HG03565 (cell line): ENCODE measurements at regions not wholly inside any gene's neighbourhood (a gene's known extent, or its start where the extent isn't known, plus 50 kb on each side); places are given as distances from the start of the nearest gene placed in this dataset.
"Not testable (repeated sequence)": the region's sequence is repeated elsewhere in the genome, so short reads cannot be mapped to it uniquely, and the experiment has no call there.

Experiments used
- ATAC-seq: cut with Tn5 transposase; IDR thresholded peaks from one replicate; pipeline ENCODE4 v1.9.1; 2021; ENCODE audit warnings: mild to moderate bottlenecking, moderate library complexity; ENCODE audit not compliant: unreplicated experiment

DNA sequence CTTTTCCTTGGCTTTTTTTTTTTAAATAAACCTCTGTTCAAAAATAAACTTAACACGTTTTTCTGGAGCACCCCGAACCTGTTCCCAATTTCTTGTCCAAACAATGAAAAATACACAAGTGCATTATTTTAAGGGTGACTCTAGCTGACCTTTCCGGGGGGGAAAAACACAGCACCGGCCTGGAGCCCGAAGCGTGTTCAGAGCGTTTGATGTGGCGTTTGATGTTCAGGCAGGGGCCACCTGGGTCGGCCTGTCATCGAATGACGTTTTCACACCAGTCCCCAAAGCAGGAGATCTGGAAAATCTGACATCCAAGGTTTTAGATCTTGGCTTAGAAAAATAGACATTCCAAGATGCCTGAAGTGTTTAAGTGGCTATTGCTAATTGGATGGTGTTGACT lies 282.1 kb downstream of the SHOX start:
- no peak for ATAC-seq

DNA sequence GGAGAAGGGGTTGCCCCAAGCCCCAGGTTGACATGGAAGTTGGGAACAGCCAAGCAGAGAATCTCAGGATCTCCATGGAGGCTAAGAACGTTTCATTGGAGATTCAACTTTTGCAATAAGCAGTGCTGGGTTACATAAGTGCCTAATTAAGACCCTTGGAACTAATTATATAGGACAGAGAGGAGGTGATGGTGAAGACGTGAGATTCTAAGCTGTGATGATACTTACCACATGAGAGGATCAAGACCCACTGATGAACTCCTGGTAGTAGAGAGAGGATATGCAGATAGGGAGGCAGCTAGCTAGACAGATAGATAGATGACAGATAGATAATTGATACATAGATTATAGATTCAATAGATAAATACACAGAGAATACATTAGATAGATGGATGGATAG lies 278.5 kb downstream of the SHOX start:
- not testable (repeated sequence) for ATAC-seq

GRCh38 chrX:906586-906985 lies 276.0 kb downstream of the SHOX start:
- no peak for ATAC-seq

GRCh38 chrX:905848-906566 lies 275.4 kb downstream of the SHOX start:
- ATAC-seq = no peak

DNA sequence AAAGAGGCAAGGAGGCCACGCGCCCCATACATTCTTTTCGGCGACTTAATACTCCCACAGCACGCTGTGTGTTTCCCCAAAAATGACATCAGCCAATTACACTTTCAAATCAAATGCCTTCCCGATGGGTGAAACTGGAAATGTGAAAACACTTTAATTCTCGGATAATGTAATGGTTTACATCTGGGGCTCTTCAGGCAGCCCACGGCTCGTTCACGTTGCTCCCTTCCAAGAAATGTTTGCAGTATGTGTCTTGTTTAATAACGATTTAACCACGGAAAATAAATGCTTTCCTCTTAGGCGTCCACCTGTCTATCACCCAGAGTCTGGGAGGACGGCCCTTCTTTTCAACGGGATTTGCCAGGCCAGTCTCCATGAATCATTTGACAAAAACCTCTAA lies 272.5 kb downstream of the SHOX start:
- no peak for ATAC-seq

GRCh38 chrX:896256-896655 lies 265.7 kb downstream of the SHOX start:
- no peak for ATAC-seq

DNA sequence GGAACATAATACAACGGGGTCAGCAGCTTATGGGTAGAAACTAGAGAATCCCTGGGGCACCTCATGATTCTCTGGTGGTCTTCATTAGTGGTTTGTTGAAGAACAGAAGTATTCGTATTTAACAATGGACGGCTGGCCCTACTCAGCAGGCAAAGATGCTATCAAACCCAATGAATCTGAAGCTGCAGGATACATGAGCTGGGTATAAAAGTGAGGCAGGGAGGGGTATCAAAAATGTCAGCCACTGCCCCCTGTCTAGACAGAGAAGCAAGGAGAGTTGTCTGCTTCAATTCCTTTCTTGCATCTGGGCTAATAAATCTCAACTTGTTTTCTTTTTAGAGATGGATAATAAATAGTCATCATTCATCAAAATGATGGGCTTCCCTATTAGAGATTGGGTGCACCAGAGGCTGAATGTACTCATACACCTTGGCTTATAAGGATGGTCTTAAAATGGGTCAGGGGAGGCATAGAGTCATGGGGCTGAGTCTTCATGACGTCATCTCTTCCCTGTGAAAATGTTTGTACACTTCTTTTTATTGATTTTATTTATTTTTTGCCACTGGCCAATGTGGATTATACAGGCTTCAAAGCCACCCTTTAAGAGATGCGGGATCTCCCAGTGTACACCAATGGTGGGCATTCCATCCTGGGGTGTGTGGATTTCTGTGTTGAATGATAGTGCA lies 259.5 kb downstream of the SHOX start:
- no peak for ATAC-seq

- ATAC-seq = not testable (repeated sequence)
These were observed 257.1 kb downstream of the SHOX start for GRCh38 chrX:887724-888123.

- no peak for ATAC-seq
These were observed 253.0 kb downstream of the SHOX start for GRCh38 chrX:883588-883987.

DNA sequence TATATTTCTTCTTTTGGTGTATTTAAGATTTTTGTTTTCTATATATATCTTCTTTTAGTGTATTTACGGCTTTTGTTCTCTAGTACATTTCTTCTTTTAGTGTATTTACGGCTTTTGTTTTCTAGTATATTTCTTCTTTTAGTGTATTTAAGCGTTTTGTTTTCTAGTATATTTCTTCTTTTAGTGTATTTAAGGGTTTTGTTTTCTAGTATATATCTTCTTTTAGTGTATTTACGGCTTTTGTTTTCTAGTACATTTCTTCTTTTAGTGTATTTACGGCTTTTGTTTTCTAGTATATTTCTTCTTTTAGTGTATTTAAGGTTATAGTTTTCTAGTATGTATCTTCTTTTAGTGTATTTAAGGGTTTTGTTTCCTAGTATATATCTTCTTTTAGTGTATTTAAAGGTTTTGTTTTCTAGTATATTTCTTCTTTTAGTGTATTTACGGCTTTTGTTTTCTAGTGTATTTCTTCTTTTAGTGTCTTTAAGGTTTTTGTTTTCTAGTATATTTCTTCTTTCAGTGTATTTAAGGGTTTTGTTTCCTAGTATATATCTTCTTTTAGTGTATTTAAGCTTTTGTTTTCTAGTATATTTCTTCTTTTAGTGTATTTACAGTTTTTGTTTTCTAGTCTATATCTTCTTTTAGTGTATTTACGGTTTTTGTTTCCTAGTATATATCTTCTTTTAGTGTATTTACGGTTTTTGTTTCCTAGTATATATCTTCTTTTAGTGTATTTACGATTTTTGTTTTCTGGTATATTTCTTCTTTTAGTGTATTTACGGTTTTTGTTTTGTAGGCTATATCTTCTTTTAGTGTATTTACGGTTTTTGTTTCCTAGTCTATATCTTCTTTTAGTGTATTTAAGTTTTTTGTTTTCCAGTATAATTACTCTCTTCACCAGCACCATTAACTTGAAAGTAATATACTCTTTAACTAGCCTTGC lies 249.4 kb downstream of the SHOX start:
- not testable (repeated sequence) for ATAC-seq

- ATAC-seq = no peak
These were observed 243.5 kb downstream of the SHOX start for GRCh38 chrX:874061-874460.

DNA sequence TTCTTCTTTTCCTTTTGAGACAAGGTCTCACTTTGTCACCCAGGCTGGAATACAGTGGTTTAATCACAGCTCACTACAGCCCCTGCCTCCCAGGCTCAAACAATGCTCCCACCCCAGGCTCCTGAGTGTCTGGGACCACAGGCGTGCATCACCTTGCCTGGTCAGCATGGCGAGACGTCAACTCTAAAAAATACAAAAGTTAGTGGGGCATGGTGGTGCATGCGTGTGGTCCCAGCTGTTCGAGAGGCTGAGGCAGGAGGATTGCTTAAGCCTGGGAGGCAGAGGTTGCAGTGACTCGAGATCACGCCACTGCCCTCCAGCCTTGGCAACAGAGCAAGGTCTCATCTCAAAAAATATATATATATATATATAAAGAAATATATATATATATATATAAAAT lies 242.4 kb downstream of the SHOX start:
- no peak for ATAC-seq

- ATAC-seq = no peak
These were observed 241.5 kb downstream of the SHOX start for GRCh38 chrX:872090-872489.

GRCh38 chrX:871626-872025 lies 241.0 kb downstream of the SHOX start:
- no peak for ATAC-seq

DNA sequence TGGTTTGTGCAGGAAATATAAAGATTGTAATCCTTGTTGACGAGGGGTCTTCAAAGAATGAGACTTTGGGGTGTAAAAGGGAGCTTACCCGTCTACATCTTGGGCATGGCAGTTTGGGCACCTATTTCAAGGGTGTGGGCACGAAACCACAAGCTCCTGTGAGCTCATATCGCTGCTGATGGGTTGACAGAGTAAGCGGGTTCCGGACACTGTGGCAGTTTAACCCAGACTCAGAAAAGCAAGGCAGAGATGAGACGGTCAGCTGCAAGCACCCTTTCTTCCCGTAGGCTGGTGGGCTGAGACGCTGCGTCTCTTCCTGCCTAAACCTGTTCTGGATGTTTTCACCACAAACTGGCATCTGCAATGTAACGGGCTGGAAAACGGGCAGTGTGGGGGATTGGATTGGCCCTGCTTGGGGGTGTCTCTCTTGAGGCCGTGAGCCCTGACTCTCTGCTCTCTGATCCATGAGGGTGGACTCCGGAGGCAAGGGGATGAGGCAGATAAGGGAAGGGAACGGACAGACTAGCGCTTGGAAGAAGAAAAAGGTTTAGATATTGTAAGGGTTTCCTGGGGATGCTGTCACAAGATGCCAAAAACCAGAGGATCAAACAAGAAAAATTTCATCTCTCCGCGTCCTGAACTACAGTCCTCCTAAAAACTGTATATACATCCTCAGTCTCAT lies 237.5 kb downstream of the SHOX start:
- no peak for ATAC-seq

DNA sequence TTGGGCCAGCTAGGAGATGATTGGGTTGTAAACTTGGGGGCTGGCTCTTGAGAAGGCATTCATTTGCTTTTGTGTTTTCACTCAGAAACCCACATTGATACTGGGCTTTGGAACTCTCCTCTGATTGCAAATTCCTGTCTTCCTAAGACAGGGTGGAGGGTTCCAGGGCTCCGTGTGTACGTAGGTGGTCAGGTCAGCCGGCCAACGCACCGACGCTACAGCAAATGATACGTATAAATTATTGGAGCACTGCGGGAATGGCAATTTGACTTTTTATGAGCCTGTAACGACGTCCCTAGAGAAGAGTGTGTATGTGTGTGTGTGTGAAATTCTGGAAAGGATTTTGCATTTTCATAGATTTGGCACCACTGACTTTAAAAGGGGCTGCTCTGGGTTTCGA lies 236.9 kb downstream of the SHOX start:
- ATAC-seq = no peak

GRCh38 chrX:866441-866990 lies 235.9 kb downstream of the SHOX start:
- no peak for ATAC-seq

DNA sequence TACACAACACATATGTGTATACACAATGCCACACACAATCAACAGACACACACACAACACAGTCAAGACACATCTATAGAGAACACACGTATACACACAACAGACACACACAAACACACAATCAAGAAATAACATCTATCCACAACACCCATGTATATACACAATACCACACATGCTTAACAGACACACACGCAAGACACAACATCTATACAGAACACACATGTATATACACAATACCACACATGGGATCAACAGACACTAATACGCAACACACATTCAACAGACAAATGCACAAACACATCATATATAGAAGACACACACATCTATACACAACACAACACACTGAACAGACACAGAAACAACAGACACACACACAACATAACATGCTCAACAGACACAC lies 234.8 kb downstream of the SHOX start:
- no peak for ATAC-seq

GRCh38 chrX:861921-862320 lies 231.3 kb downstream of the SHOX start:
- ATAC-seq = no peak

- ATAC-seq = no peak
These were observed 230.8 kb downstream of the SHOX start for GRCh38 chrX:861340-861890.
